ENCODE measurements at regions not wholly inside any gene's neighbourhood (a gene's known extent, or its start where the extent isn't known, plus 50 kb on each side); places are given as distances from the start of the nearest gene placed in this dataset.

DNA sequence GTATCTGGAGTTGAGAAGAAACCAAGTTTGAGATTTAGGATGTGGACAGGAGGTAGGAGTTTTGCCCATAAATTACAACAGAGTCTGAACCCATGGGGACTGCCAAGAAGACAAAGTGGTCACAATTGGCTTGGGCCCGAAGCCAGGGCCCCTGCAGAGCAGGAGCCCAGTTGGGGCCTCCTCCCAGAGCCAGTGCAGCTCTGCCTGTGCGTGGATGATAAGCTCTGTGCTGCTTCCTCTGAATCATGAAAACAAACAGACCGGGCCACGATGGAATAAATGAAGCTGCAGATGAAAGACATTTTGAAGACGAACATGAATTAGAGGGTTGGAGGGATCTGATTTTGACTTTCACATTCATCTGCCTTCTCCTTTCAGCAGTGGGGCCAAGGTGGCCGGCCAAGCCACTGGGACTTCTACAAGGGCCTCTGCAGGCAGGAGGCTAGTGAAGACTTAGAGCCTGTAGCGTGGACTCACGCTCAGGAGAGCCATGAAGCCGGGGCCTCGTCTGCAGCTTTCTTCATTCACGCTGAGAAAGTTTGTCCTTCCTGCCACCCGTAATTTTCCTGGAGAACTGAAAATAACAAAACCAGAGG lies 156.8 kb upstream of the LYZL1 start:
- 62 to 74% (median 65%) methylated on average over 12 of the region's 12 CpGs for WGBS, 5 donors
- intact Hi-C loops (cut with DNase I; ENCODE audit: low total_unique reads): no loop called here
- H3K27ac ChIP-seq: no peak overlapping the region

DNA sequence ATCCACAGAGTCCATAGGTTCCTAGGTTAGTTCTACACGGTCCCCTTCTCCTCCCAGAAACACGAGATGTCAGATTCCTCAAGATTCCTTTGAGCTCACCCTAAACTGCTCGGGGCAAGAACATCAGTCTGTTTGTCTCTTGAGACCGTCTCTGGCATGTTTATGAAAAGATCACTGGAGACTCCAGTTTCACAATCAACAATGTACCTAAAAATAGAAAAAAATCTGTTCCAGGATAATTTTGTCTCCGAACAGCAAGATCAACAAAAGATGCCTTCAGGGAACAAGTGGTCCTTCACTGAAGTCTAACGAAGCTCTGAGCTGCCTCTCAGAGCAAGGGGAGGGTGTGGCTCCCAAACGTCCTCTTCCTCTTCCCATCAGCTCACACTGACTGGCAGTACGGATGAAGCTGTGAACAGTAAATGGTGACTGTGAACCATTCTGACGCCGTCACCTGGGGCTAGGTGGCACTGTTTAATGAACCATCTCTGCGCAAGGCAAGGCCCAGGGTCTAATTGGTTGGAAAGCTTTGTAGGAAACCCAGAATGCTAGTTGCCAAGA lies 156.2 kb upstream of the LYZL1 start:
- H3K27me3 ChIP-seq: peaks cover 0 to 7% (median 0%) of the 10 kb centered on the region in 3 donors
- intact Hi-C loops (cut with DNase I; ENCODE audit: low total_unique reads): no loop called here
- no peaks in the 10 kb centered on the region for H3K4me1 ChIP-seq
- no peak for DNase-seq
- H3K9me3 ChIP-seq: no peaks in the 10 kb centered on the region
- no peaks in the 10 kb centered on the region for H3K36me3 ChIP-seq
- 54 to 68% (median 61%) methylated on average over 11 of the region's 11 CpGs for WGBS, 5 donors
- TF ChIP-seq EP300 (IDR thresholded peaks at IDR 0.05) (no peak), POLR2A (IDR thresholded peaks at IDR 0.05) (no peak), POLR2AphosphoS5 (IDR thresholded peaks at IDR 0.05) (no peak)
- TF ChIP-seq, protein P1, sequence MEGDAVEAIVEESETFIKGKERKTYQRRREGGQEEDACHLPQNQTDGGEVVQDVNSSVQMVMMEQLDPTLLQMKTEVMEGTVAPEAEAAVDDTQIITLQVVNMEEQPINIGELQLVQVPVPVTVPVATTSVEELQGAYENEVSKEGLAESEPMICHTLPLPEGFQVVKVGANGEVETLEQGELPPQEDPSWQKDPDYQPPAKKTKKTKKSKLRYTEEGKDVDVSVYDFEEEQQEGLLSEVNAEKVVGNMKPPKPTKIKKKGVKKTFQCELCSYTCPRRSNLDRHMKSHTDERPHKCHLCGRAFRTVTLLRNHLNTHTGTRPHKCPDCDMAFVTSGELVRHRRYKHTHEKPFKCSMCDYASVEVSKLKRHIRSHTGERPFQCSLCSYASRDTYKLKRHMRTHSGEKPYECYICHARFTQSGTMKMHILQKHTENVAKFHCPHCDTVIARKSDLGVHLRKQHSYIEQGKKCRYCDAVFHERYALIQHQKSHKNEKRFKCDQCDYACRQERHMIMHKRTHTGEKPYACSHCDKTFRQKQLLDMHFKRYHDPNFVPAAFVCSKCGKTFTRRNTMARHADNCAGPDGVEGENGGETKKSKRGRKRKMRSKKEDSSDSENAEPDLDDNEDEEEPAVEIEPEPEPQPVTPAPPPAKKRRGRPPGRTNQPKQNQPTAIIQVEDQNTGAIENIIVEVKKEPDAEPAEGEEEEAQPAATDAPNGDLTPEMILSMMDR (IDR thresholded peaks at IDR 0.05): no peak
- H3K4me3 ChIP-seq: no peak overlapping the region
- no peak overlapping the region for H3K27ac ChIP-seq

More for the DNA sequence above, 156.8 kb upstream of the LYZL1 start:
- DNase-seq: peak in 1 of 2 donors; percentile 17
- TF ChIP-seq POLR2A (IDR thresholded peaks at IDR 0.05) (no peak), EP300 (IDR thresholded peaks at IDR 0.05) (no peak), POLR2AphosphoS5 (IDR thresholded peaks at IDR 0.05) (no peak)
- TF ChIP-seq, protein P1 (IDR thresholded peaks at IDR 0.05): no peak
- Histone ChIP-seq H3K27me3 (peaks cover 0 to 13% (median 0%) of the 10 kb centered on the region in 3 donors), H3K36me3 (no peaks in the 10 kb centered on the region), H3K4me3 (no peak overlapping the region), H3K4me1 (no peaks in the 10 kb centered on the region), H3K9me3 (no peaks in the 10 kb centered on the region)

- intact Hi-C loops (cut with DNase I; ENCODE audit: low total_unique reads): no loop called here
- TF ChIP-seq EP300 (IDR thresholded peaks at IDR 0.05): no peak
- Histone ChIP-seq H3K4me1 (no peaks in the 10 kb centered on the region), H3K9me3 (no peaks in the 10 kb centered on the region), H3K27ac (no peak overlapping the region), H3K4me3 (no peak overlapping the region), H3K36me3 (no peaks in the 10 kb centered on the region), H3K27me3 (no peaks in the 10 kb centered on the region)
- DNase-seq: no peak
- 81 to 84% (median 82%) methylated on average over 3 of the region's 3 CpGs for WGBS, 5 donors
These were observed 153.5 kb upstream of the LYZL1 start for GRCh38 chr10:29135337-29135736.

DNA sequence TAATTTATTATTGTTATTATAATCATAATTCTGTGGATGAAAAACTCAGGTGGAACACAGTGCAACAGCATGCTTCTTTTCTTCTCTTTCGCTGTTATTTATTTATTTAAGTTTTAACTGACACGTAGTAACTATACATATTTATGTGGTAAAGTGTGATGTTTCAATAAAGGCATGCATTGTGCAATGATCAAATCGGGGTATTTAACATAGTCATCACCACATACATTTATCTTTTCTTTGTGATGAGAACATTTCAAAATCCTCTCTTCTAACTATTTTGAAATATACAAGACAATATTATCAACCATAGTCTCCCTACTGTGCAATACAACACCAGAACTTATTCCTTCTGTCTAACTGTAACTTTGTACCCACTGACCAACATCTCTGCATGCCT lies 152.5 kb upstream of the LYZL1 start:
- DNase-seq: no peak
- TF ChIP-seq EP300 (IDR thresholded peaks at IDR 0.05) (no peak), POLR2AphosphoS5 (IDR thresholded peaks at IDR 0.05) (no peak), POLR2A (IDR thresholded peaks at IDR 0.05) (no peak)
- TF ChIP-seq, protein P1 (IDR thresholded peaks at IDR 0.05): no peak
- no peak overlapping the region for H3K4me3 ChIP-seq
- peaks cover 0 to 5% (median under 1%) of the 10 kb centered on the region in 4 donors for H3K4me1 ChIP-seq
- H3K36me3 ChIP-seq: no peaks in the 10 kb centered on the region
- no peaks in the 10 kb centered on the region for H3K9me3 ChIP-seq
- intact Hi-C loops (cut with DNase I; ENCODE audit: low total_unique reads): no loop called here
- H3K27me3 ChIP-seq: no peaks in the 10 kb centered on the region
- WGBS, 5 donors: 84 to 92% (median 88%) methylated on average over 3 of the region's 3 CpGs
- H3K27ac ChIP-seq: no peak overlapping the region

DNA sequence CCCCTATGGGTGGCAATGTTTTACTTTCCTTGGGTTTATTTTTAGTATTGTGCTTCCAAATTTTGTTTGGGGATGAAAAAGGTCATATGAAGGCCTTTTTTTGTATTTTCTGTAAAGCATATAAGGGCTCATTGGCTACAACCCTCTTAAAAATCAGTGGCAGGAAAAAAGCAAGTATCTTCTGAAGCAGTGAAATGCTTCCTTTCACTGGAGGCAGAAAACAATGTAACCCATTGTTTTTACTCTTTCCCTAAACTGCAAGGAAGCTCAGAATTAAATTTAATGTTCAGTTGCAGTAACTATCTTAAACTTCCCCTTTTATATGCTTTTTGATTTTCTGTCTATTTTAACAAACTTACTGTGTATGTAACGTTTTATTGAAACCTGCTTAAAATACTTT lies 148.7 kb upstream of the LYZL1 start:
- WGBS, 5 donors: 45 to 70% (median 64%) methylated on average over 1 of the region's 1 CpG

More for the DNA sequence above, 148.7 kb upstream of the LYZL1 start:
- no peak overlapping the region for H3K4me3 ChIP-seq
- no peaks in the 10 kb centered on the region for H3K27me3 ChIP-seq
- H3K27ac ChIP-seq: no peak overlapping the region
- peaks cover 0 to 16% (median 5%) of the 10 kb centered on the region in 4 donors for H3K4me1 ChIP-seq
- H3K36me3 ChIP-seq: no peaks in the 10 kb centered on the region
- intact Hi-C loops (cut with DNase I; ENCODE audit: low total_unique reads): no loop called here
- no peaks in the 10 kb centered on the region for H3K9me3 ChIP-seq
- DNase-seq: no peak
- no peak for TF ChIP-seq EP300 (IDR thresholded peaks at IDR 0.05)
- TF ChIP-seq, protein P1 (IDR thresholded peaks at IDR 0.05): no peak
- TF ChIP-seq POLR2AphosphoS5 (IDR thresholded peaks at IDR 0.05): no peak
- no peak for TF ChIP-seq POLR2A (IDR thresholded peaks at IDR 0.05)

Measured in stomach (tissue), 8 donors.